GM23338 (cell line): ENCODE measurements at regions not wholly inside any gene's neighbourhood (a gene's known extent, or its start where the extent isn't known, plus 50 kb on each side); places are given as distances from the start of the nearest gene placed in this dataset.

Source experiments
- ATAC-seq: fragments of 200-7000 bp; cut with Tn5 transposase; 3 replicates; pipeline ENCODE4 v1.9.1; 2020
- DNase-seq: peaks from one replicate; pipeline ENCODE4 v3.0.0-alpha.2; 2015; ENCODE audit warnings: low spot score
- H2AFZ ChIP-seq: fragments of 200-600 bp; sonication (generic); 2 replicates; pipeline ENCODE4 v1.8.0; 2016; ENCODE audit warnings: antibody characterized with exemption, mild to moderate bottlenecking, moderate library complexity
- H3F3A ChIP-seq: fragments of 200-600 bp; sonication (generic); replicated peaks from 2 replicates; pipeline ENCODE4 v1.8.0; 2017; ENCODE audit warnings: antibody characterized with exemption, mixed run types, low read depth
- H3K27ac ChIP-seq: fragments of 200-600 bp; sonication (generic); 2 replicates; pipeline ENCODE4 v1.6.1; 2016; ENCODE audit warnings: low read depth
- H3K27me3 ChIP-seq: fragments of 200-600 bp; sonication (generic); 2 replicates; pipeline ENCODE4 v1.8.0; 2016; ENCODE audit warnings: mild to moderate bottlenecking, mixed run types, moderate library complexity; ENCODE audit not compliant: insufficient read depth
- H3K36me3 ChIP-seq: fragments of 200-600 bp; sonication (generic); 2 replicates; pipeline ENCODE4 v1.8.0; 2016; ENCODE audit warnings: mild to moderate bottlenecking; ENCODE audit not compliant: insufficient read depth
- H3K4me1 ChIP-seq: fragments of 200-600 bp; sonication (generic); 2 replicates; pipeline ENCODE4 v1.8.0; 2016; ENCODE audit warnings: mild to moderate bottlenecking, moderate library complexity; ENCODE audit not compliant: insufficient read depth
- H3K4me2 ChIP-seq: fragments of 200-600 bp; sonication (generic); 2 replicates; pipeline ENCODE4 v1.7.1; 2017; ENCODE audit warnings: mixed run types
- H3K4me3 ChIP-seq: fragments of 200-600 bp; sonication (generic); 2 replicates; pipeline ENCODE4 v1.6.1; 2016; ENCODE audit warnings: mixed run types
- H3K79me2 ChIP-seq: fragments of 200-600 bp; sonication (generic); replicated peaks from 2 replicates; pipeline ENCODE4 v1.8.0; 2017; ENCODE audit warnings: mild to moderate bottlenecking; ENCODE audit not compliant: insufficient read depth
- H3K9me2 ChIP-seq: fragments of 200-600 bp; sonication (generic); 2 replicates; pipeline ENCODE4 v1.8.0; 2017; ENCODE audit not compliant: insufficient read depth
- H4K20me1 ChIP-seq: fragments of 200-600 bp; sonication (generic); replicated peaks from 2 replicates; pipeline ENCODE4 v1.8.0; 2017; ENCODE audit warnings: mild to moderate bottlenecking; ENCODE audit not compliant: insufficient read depth
- H3K27ac Mint-ChIP-seq: 2 replicates; pipeline ENCODE4 v1.8.0; 2020; ENCODE audit warnings: inconsistent platforms, mild to moderate bottlenecking, moderate library complexity, mixed read lengths
- H3K27me3 Mint-ChIP-seq: 3 replicates; pipeline ENCODE4 v1.8.0; 2022; ENCODE audit warnings: low read depth, mild to moderate bottlenecking, moderate library complexity, mixed read lengths, inconsistent platforms; ENCODE audit not compliant: insufficient read depth, poor library complexity
- H3K36me3 Mint-ChIP-seq: 3 replicates; pipeline ENCODE4 v1.8.0; 2021; ENCODE audit warnings: low read depth, mild to moderate bottlenecking, inconsistent platforms, moderate library complexity, mixed read lengths
- H3K4me1 Mint-ChIP-seq: 3 replicates; pipeline ENCODE4 v1.8.0; 2020; ENCODE audit warnings: mild to moderate bottlenecking, inconsistent platforms, mixed read lengths
- H3K4me3 Mint-ChIP-seq: 3 replicates; pipeline ENCODE4 v1.8.0; 2021; ENCODE audit warnings: moderate library complexity, mild to moderate bottlenecking, inconsistent platforms, mixed read lengths
- H3K9me3 Mint-ChIP-seq: 3 replicates; pipeline ENCODE4 v1.8.0; 2020; ENCODE audit warnings: moderate library complexity, mild to moderate bottlenecking, inconsistent platforms, mixed read lengths
- CREB1 ChIP-seq: fragments of 250-450 bp; sonication (Bioruptor Pico); IDR thresholded peaks from 2 replicates; pipeline ENCODE4 v1.5.0; 2020; ENCODE audit warnings: low read depth, mild to moderate bottlenecking, moderate library complexity
- EZH2phosphoT487 ChIP-seq: fragments of 200-600 bp; sonication (generic); IDR thresholded peaks from one replicate; pipeline ENCODE4 v1.8.1; 2018; ENCODE audit warnings: antibody characterized with exemption; ENCODE audit not compliant: unreplicated experiment
- JUNB ChIP-seq: IDR thresholded peaks from one replicate; pipeline ENCODE4 v1.6.1; 2016; ENCODE audit warnings: antibody characterized with exemption; ENCODE audit not compliant: unreplicated experiment
- NANOG ChIP-seq: IDR thresholded peaks from 2 replicates; pipeline ENCODE4 v1.6.1; 2016; ENCODE audit warnings: antibody characterized with exemption, borderline replicate concordance
- POLR2AphosphoS5 ChIP-seq: IDR thresholded peaks from 2 replicates; pipeline ENCODE4 v1.6.1; 2016; ENCODE audit warnings: antibody characterized with exemption, low read depth
- STAT1 ChIP-seq: IDR thresholded peaks from one replicate; pipeline ENCODE4 v1.6.1; 2016; ENCODE audit warnings: antibody characterized with exemption; ENCODE audit not compliant: unreplicated experiment
- TF ChIP-seq, protein P1 (sequence below), 2 experiments: fragments of 200-600 bp in 1 of 2; sonication (generic) in 1 of 2; conservative IDR thresholded peaks; 2 replicates each; pipeline versions ENCODE4 v1.5.1 to v1.6.1; 2016 to 2017; ENCODE audit warnings: antibody characterized with exemption in 2 of 2, low read depth in 2 of 2, mild to moderate bottlenecking in 2 of 2, moderate library complexity in 1 of 2
- TF ChIP-seq, protein P2 (sequence below): IDR thresholded peaks from one replicate; pipeline ENCODE4 v1.6.1; 2018; ENCODE audit warnings: antibody characterized with exemption; ENCODE audit not compliant: unreplicated experiment

- peaks cover 11% of the 10 kb centered on the region; the same call in 2 of the 3 replicates for H3K4me1 Mint-ChIP-seq
- H3K4me1 ChIP-seq: no peaks in the 10 kb centered on the region
- peaks cover 22% of the 10 kb centered on the region; the same call in 1 of the 2 replicates for H3K9me2 ChIP-seq
- H3K4me2 ChIP-seq: no peak overlapping the region
- no peak overlapping the region for H3K27ac Mint-ChIP-seq
- TF ChIP-seq, protein P1, sequence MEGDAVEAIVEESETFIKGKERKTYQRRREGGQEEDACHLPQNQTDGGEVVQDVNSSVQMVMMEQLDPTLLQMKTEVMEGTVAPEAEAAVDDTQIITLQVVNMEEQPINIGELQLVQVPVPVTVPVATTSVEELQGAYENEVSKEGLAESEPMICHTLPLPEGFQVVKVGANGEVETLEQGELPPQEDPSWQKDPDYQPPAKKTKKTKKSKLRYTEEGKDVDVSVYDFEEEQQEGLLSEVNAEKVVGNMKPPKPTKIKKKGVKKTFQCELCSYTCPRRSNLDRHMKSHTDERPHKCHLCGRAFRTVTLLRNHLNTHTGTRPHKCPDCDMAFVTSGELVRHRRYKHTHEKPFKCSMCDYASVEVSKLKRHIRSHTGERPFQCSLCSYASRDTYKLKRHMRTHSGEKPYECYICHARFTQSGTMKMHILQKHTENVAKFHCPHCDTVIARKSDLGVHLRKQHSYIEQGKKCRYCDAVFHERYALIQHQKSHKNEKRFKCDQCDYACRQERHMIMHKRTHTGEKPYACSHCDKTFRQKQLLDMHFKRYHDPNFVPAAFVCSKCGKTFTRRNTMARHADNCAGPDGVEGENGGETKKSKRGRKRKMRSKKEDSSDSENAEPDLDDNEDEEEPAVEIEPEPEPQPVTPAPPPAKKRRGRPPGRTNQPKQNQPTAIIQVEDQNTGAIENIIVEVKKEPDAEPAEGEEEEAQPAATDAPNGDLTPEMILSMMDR (conservative IDR thresholded peaks at IDR 0.05; ENCODE audit: low read depth in 2 of 2): no peak
- TF ChIP-seq EZH2phosphoT487 (no peak), POLR2AphosphoS5 (no peak), NANOG (no peak)
- no peak overlapping the region for H3K4me3 Mint-ChIP-seq
- H3K27me3 Mint-ChIP-seq: peaks cover 7% of the 10 kb centered on the region
- H3K27ac ChIP-seq: no peak overlapping the region
- no peak overlapping the region for H3K4me3 ChIP-seq
- H2AFZ ChIP-seq: no peak overlapping the region
- peaks cover 3% of the 10 kb centered on the region; the same call in 1 of the 3 replicates for H3K36me3 Mint-ChIP-seq
- no peaks in the 10 kb centered on the region for H3F3A ChIP-seq
- no peaks in the 10 kb centered on the region for H4K20me1 ChIP-seq
- no peaks in the 10 kb centered on the region for H3K79me2 ChIP-seq
- no peak for DNase-seq
- H3K27me3 ChIP-seq: no peaks in the 10 kb centered on the region
- H3K9me3 Mint-ChIP-seq: no peaks in the 10 kb centered on the region; the same call in 2 of the 3 replicates
- ATAC-seq: no peak
- H3K36me3 ChIP-seq: no peaks in the 10 kb centered on the region
These were observed 122.5 kb upstream of the CLNK start for GRCh38 chr4:10806953-10807645.

- H3K9me3 Mint-ChIP-seq: no peaks in the 10 kb centered on the region
- DNase-seq: no peak
- Histone ChIP-seq H3K36me3 (no peaks in the 10 kb centered on the region), H3K27me3 (no peaks in the 10 kb centered on the region), H4K20me1 (no peaks in the 10 kb centered on the region), H3F3A (no peaks in the 10 kb centered on the region), H3K4me3 (no peak overlapping the region), H3K27ac (no peak overlapping the region), H3K4me1 (no peaks in the 10 kb centered on the region), H3K9me2 (peaks cover 30% of the 10 kb centered on the region), H3K79me2 (no peaks in the 10 kb centered on the region), H3K4me2 (no peak overlapping the region), H2AFZ (no peak overlapping the region; the same call in 1 of the 2 replicates)
- ATAC-seq: no peak
- H3K27ac Mint-ChIP-seq: no peak overlapping the region
- H3K4me1 Mint-ChIP-seq: peaks cover 11% of the 10 kb centered on the region; the same call in 2 of the 3 replicates
- H3K27me3 Mint-ChIP-seq: peaks cover 5% of the 10 kb centered on the region
- H3K36me3 Mint-ChIP-seq: peaks cover 3% of the 10 kb centered on the region; the same call in 1 of the 3 replicates
- H3K4me3 Mint-ChIP-seq: no peak overlapping the region
- no peak for TF ChIP-seq STAT1
- TF ChIP-seq JUNB: no peak
- TF ChIP-seq, protein P1 (conservative IDR thresholded peaks at IDR 0.05; ENCODE audit: low read depth in 2 of 2): no peak
- no peak for TF ChIP-seq POLR2AphosphoS5
- no peak for TF ChIP-seq EZH2phosphoT487
- TF ChIP-seq, protein P2, sequence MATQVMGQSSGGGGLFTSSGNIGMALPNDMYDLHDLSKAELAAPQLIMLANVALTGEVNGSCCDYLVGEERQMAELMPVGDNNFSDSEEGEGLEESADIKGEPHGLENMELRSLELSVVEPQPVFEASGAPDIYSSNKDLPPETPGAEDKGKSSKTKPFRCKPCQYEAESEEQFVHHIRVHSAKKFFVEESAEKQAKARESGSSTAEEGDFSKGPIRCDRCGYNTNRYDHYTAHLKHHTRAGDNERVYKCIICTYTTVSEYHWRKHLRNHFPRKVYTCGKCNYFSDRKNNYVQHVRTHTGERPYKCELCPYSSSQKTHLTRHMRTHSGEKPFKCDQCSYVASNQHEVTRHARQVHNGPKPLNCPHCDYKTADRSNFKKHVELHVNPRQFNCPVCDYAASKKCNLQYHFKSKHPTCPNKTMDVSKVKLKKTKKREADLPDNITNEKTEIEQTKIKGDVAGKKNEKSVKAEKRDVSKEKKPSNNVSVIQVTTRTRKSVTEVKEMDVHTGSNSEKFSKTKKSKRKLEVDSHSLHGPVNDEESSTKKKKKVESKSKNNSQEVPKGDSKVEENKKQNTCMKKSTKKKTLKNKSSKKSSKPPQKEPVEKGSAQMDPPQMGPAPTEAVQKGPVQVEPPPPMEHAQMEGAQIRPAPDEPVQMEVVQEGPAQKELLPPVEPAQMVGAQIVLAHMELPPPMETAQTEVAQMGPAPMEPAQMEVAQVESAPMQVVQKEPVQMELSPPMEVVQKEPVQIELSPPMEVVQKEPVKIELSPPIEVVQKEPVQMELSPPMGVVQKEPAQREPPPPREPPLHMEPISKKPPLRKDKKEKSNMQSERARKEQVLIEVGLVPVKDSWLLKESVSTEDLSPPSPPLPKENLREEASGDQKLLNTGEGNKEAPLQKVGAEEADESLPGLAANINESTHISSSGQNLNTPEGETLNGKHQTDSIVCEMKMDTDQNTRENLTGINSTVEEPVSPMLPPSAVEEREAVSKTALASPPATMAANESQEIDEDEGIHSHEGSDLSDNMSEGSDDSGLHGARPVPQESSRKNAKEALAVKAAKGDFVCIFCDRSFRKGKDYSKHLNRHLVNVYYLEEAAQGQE: no peak
- no peak for TF ChIP-seq CREB1 (CRISPR knock-in tag)
These were observed 119.3 kb upstream of the CLNK start for GRCh38 chr4:10803713-10804343.
